GM12878 (cell line): ENCODE measurements at regions not wholly inside any gene's neighbourhood (a gene's known extent, or its start where the extent isn't known, plus 50 kb on each side); places are given as distances from the start of the nearest gene placed in this dataset.

Experiments
- ATAC-seq: fragments of 200-7000 bp; cut with Tn5 transposase; 3 replicates; pipeline ENCODE4 v1.9.1; 2020; ENCODE audit warnings: mild to moderate bottlenecking, moderate library complexity
- BruUV-seq: library from RNA; stranded (reverse); fragments of 400-500 nt; replicated peaks from 2 replicates; lab custom pipeline; 2021; lab: Mats Ljungman, UMichigan
- CTCF ChIA-PET: fragments of 300-600 bp; sonication (Branson Sonifier 250); formaldehyde crosslinking; extraction: SDS; loops from one replicate; lab custom pipeline; 2021; ENCODE audit warnings: inconsistent platforms; lab: Yijun Ruan, JAX
- POLR2A ChIA-PET: fragments of 350-600 bp; formaldehyde crosslinking; extraction: SDS; loops from one replicate; lab custom pipeline; 2021; ENCODE audit warnings: inconsistent platforms; lab: Charles Lee
- RAD21 ChIA-PET: fragments of 300-600 bp; sonication (Branson Sonifier 250); formaldehyde crosslinking; loops from one replicate; lab custom pipeline; 2023; ENCODE audit warnings: antibody characterized with exemption; ENCODE audit not compliant: unreplicated experiment; lab: Charles Lee
- SMC1A ChIA-PET: fragments of 300-600 bp; sonication (Branson Sonifier 250); formaldehyde crosslinking; loops from one replicate; lab custom pipeline; 2023; ENCODE audit not compliant: unreplicated experiment, uncharacterized antibody; lab: Charles Lee
- DNase-seq: peaks from one replicate; pipeline ENCODE4 v3.0.0-alpha.2; 2011; ENCODE audit warnings: low read depth, low spot score
- FAIRE-seq: peaks from 3 replicates; lab custom pipeline; 2011; peaks lifted over from hg19 to GRCh38; lab: Jason Lieb, UNC
- H2AFZ ChIP-seq: 2 replicates; pipeline ENCODE4 v1.6.0; 2011; ENCODE audit warnings: low read depth, low read length, control low read depth; ENCODE audit not compliant: control insufficient read depth
- H3K27ac ChIP-seq: 2 replicates; pipeline ENCODE4 v1.5.1; 2011; ENCODE audit warnings: control low read depth; ENCODE audit not compliant: control insufficient read depth, insufficient read depth
- H3K27me3 ChIP-seq, 2 experiments: replicated peaks in 1 of 2; 2 replicates each; pipeline versions ENCODE4 v1.6.0 to v1.6.1; 2011; ENCODE audit warnings: low read length in 1 of 2; ENCODE audit not compliant: control insufficient read depth in 2 of 2, insufficient read depth in 2 of 2
- H3K36me3 ChIP-seq, 2 experiments: 2 replicates each; pipeline ENCODE4 v1.5.1; 2011; ENCODE audit warnings: low read length in 1 of 2; ENCODE audit not compliant: control insufficient read depth in 2 of 2, insufficient read depth in 2 of 2
- H3K4me1 ChIP-seq: 2 replicates; pipeline ENCODE4 v1.6.1; 2011; ENCODE audit warnings: mild to moderate bottlenecking, low read length, moderate library complexity, mixed read lengths; ENCODE audit not compliant: control insufficient read depth, insufficient read depth
- H3K4me2 ChIP-seq: 2 replicates; pipeline ENCODE4 v1.6.0; 2011; ENCODE audit warnings: control low read depth; ENCODE audit not compliant: control insufficient read depth, insufficient read depth
- H3K4me3 ChIP-seq: fragments of 200-600 bp; sonication (generic); 2 replicates; pipeline ENCODE4 v1.5.1; 2016
- H3K79me2 ChIP-seq: 2 replicates; pipeline ENCODE4 v1.6.0; 2011; ENCODE audit warnings: low read length; ENCODE audit not compliant: control insufficient read depth, insufficient read depth
- H3K9ac ChIP-seq: 2 replicates; pipeline ENCODE4 v1.8.0; 2011; ENCODE audit warnings: low read length, control low read depth, mixed read lengths; ENCODE audit not compliant: control insufficient read depth, insufficient read depth
- H3K9me3 ChIP-seq: replicated peaks from 3 replicates; pipeline ENCODE4 v1.5.1; 2011; ENCODE audit warnings: mild to moderate bottlenecking, low read length; ENCODE audit not compliant: control insufficient read depth, insufficient read depth
- H4K20me1 ChIP-seq: 2 replicates; pipeline ENCODE4 v1.6.0; 2011; ENCODE audit not compliant: control insufficient read depth, insufficient read depth
- BCLAF1 ChIP-seq: fragments of 450-650 bp; IDR thresholded peaks from 2 replicates; pipeline ENCODE4 v1.6.1; 2017; ENCODE audit warnings: antibody characterized with exemption, mild to moderate bottlenecking, moderate library complexity
- BHLHE40 ChIP-seq, 2 experiments: fragments of 450-650 bp in 1 of 2; IDR thresholded peaks; 2 replicates each; pipeline ENCODE4 v1.6.1; 2011 to 2017; ENCODE audit warnings: low read depth in 2 of 2, borderline replicate concordance in 1 of 2, improper control_type of control experiment in 1 of 2, low read length in 1 of 2, mild to moderate bottlenecking in 1 of 2
- CHD1 ChIP-seq: IDR thresholded peaks from 2 replicates; pipeline ENCODE4 v1.6.1; 2012; ENCODE audit warnings: low read depth, low read length, improper control_type of control experiment
- FOXM1 ChIP-seq: IDR thresholded peaks from 2 replicates; pipeline ENCODE4 v1.6.1; 2012; ENCODE audit warnings: low read depth, mild to moderate bottlenecking, inconsistent platforms, low read length, moderate library complexity
- HDAC6 ChIP-seq: fragments of 200-600 bp; sonication (generic); IDR thresholded peaks from one replicate; pipeline ENCODE4 v1.8.0; 2017; ENCODE audit warnings: antibody characterized with exemption; ENCODE audit not compliant: unreplicated experiment
- MAX ChIP-seq: IDR thresholded peaks from 2 replicates; pipeline ENCODE4 v1.6.1; 2012; ENCODE audit warnings: low read depth, low read length, improper control_type of control experiment
- NFIC ChIP-seq: IDR thresholded peaks from 2 replicates; pipeline ENCODE4 v1.6.1; 2012; ENCODE audit warnings: low read depth, mild to moderate bottlenecking, inconsistent platforms, low read length, moderate library complexity
- NRF1 ChIP-seq: conservative IDR thresholded peaks from 2 replicates; pipeline ENCODE4 v1.6.1; 2011; ENCODE audit warnings: mild to moderate bottlenecking, low read depth, low read length, improper control_type of control experiment
- POLR2AphosphoS2 ChIP-seq: IDR thresholded peaks from 2 replicates; pipeline ENCODE4 v1.6.1; 2011; ENCODE audit warnings: low read depth, mild to moderate bottlenecking, low read length, improper control_type of control experiment, moderate library complexity
- RFX5 ChIP-seq: IDR thresholded peaks from 2 replicates; pipeline ENCODE4 v1.6.1; 2011; ENCODE audit warnings: low read depth, low read length, improper control_type of control experiment
- SP1 ChIP-seq: IDR thresholded peaks from one replicate; pipeline ENCODE4 v1.6.1; 2011; ENCODE audit warnings: low read depth, low read length
- ZBTB33 ChIP-seq: fragments of 450-650 bp; IDR thresholded peaks from 2 replicates; pipeline ENCODE4 v1.6.1; 2017; ENCODE audit warnings: mild to moderate bottlenecking
- WGBS: methylation state at CpG from one replicate; pipeline ENCODE4 v1.1.6; 2016; ENCODE audit warnings: low lambda C conversion rate; ENCODE audit not compliant: insufficient replicate concordance, insufficient coverage; ENCODE audit errors: missing lambda C conversion rate; 5-methylcytosine and 5-hydroxymethylcytosine counted together
- in situ Hi-C: fragments of 300-500 bp; cut with MboI; formaldehyde crosslinking; loops from 9 replicates; pipeline ENCODE4 v1.14.3; 2018; ENCODE audit warnings: mixed read lengths
- intact Hi-C: fragments of 100-400 bp; cut with micrococcal nuclease; formaldehyde crosslinking; loops from one replicate; pipeline ENCODE4 v1.14.2; 2022; ENCODE audit not compliant: unreplicated experiment
- TF ChIP-seq, protein P1 (sequence below): fragments of 450-650 bp; conservative IDR thresholded peaks from 2 replicates; pipeline ENCODE4 v1.6.1; 2017; ENCODE audit warnings: mild to moderate bottlenecking, moderate library complexity
- TF ChIP-seq, protein P2 (sequence below): fragments of 150-350 bp; IDR thresholded peaks from 2 replicates; pipeline ENCODE4 v1.6.1; 2014; ENCODE audit warnings: mild to moderate bottlenecking, low read depth, low read length
- TF ChIP-seq, protein P3 (sequence below): IDR thresholded peaks from 2 replicates; pipeline ENCODE4 v1.6.1; 2011; ENCODE audit warnings: mild to moderate bottlenecking, low read depth, low read length, moderate library complexity; ENCODE audit not compliant: insufficient replicate concordance

- Histone ChIP-seq H3K79me2 (no peaks in the 10 kb centered on the region), H3K9me3 (no peaks in the 10 kb centered on the region), H3K4me1 (no peaks in the 10 kb centered on the region), H3K36me3 (no peaks in the 10 kb centered on the region), H2AFZ (no peak overlapping the region), H3K27ac (no peak overlapping the region), H3K4me3 (no peak overlapping the region), H3K4me2 (no peak overlapping the region), H3K9ac (no peak overlapping the region), H3K27me3 (no peaks in the 10 kb centered on the region; a peak in 2 of 4 replicates), H4K20me1 (no peaks in the 10 kb centered on the region)
- BruUV-seq: no TSS peak
- FAIRE-seq: no peak
- ChIA-PET SMC1A (no interaction called here), CTCF (no interaction called here), POLR2A (no interaction called here), RAD21 (no interaction called here)
- DNase-seq: no peak
- intact Hi-C loops (no loop called here), in situ Hi-C loops (no loop called here)
- WGBS: 58% methylated on average over 2 of the region's 2 CpGs
- no peak for ATAC-seq
- TF ChIP-seq CHD1: no peak
- TF ChIP-seq NRF1: no peak
- no peak for TF ChIP-seq SP1
- no peak for TF ChIP-seq RFX5
- no peak for TF ChIP-seq HDAC6
- TF ChIP-seq, protein P1, sequence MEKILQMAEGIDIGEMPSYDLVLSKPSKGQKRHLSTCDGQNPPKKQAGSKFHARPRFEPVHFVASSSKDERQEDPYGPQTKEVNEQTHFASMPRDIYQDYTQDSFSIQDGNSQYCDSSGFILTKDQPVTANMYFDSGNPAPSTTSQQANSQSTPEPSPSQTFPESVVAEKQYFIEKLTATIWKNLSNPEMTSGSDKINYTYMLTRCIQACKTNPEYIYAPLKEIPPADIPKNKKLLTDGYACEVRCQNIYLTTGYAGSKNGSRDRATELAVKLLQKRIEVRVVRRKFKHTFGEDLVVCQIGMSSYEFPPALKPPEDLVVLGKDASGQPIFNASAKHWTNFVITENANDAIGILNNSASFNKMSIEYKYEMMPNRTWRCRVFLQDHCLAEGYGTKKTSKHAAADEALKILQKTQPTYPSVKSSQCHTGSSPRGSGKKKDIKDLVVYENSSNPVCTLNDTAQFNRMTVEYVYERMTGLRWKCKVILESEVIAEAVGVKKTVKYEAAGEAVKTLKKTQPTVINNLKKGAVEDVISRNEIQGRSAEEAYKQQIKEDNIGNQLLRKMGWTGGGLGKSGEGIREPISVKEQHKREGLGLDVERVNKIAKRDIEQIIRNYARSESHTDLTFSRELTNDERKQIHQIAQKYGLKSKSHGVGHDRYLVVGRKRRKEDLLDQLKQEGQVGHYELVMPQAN: no peak
- no peak for TF ChIP-seq NFIC
- no peak for TF ChIP-seq BHLHE40 (IDR thresholded peaks at IDR 0.05; ENCODE audit: borderline replicate concordance in 1 of 2, low read depth in 2 of 2, low read length in 1 of 2)
- TF ChIP-seq BCLAF1: no peak
- TF ChIP-seq MAX: no peak
- TF ChIP-seq FOXM1: no peak
- TF ChIP-seq ZBTB33: no peak
- TF ChIP-seq, protein P2, sequence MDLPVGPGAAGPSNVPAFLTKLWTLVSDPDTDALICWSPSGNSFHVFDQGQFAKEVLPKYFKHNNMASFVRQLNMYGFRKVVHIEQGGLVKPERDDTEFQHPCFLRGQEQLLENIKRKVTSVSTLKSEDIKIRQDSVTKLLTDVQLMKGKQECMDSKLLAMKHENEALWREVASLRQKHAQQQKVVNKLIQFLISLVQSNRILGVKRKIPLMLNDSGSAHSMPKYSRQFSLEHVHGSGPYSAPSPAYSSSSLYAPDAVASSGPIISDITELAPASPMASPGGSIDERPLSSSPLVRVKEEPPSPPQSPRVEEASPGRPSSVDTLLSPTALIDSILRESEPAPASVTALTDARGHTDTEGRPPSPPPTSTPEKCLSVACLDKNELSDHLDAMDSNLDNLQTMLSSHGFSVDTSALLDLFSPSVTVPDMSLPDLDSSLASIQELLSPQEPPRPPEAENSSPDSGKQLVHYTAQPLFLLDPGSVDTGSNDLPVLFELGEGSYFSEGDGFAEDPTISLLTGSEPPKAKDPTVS: no peak
- TF ChIP-seq, protein P3, sequence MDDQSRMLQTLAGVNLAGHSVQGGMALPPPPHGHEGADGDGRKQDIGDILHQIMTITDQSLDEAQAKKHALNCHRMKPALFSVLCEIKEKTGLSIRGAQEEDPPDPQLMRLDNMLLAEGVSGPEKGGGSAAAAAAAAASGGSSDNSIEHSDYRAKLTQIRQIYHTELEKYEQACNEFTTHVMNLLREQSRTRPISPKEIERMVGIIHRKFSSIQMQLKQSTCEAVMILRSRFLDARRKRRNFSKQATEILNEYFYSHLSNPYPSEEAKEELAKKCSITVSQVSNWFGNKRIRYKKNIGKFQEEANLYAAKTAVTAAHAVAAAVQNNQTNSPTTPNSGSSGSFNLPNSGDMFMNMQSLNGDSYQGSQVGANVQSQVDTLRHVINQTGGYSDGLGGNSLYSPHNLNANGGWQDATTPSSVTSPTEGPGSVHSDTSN: no peak
- TF ChIP-seq POLR2AphosphoS2: no peak
Observed at GRCh38 chr6:2594868-2595267, 155.9 kb downstream of the MYLK4 start.
